Posterior vena cava (tissue), 2 donors: ENCODE measurements at regions not wholly inside any gene's neighbourhood (a gene's known extent, or its start where the extent isn't known, plus 50 kb on each side); places are given as distances from the start of the nearest gene placed in this dataset.
"Not testable (repeated sequence)": the region's sequence is repeated elsewhere in the genome, so short reads cannot be mapped to it uniquely, and the experiment has no call there.

Experiments
- DNase-seq: peaks from one replicate; pipeline ENCODE4 v3.0.0-alpha.2; 2020; ENCODE audit warnings: low spot score
- intact Hi-C, 2 donors: fragments of 100-400 bp; cut with DNase I; formaldehyde crosslinking; loops; one replicate each; pipeline versions ENCODE4 v1.14.1 to v1.14.2; 2022 to 2023
- donor health status: DM: yes; HTN: yes; CAD: no.
- donor health status: DM: yes; HTN: yes; CAD: no.

DNA sequence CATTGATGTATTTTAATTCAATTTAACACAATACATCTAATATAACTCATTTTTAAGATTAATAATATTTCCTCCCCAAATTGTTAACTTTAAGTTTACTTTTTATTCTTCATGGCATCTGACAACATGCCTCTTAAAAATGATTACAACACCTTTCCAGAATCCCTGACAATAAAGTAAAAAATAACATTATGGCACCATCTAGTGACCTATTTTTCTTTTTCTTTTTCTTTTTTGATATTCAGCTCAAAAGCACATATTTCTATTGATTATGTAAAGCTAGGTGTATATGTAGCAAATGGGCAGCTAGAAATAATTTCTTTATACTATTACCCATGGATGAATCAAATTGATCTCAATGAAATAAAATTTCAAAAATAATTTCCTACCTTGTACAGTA is 834.3 kb upstream of the CDH8 start:
- DNase-seq, result no peak
- intact Hi-C loops, result no loop called here

DNA sequence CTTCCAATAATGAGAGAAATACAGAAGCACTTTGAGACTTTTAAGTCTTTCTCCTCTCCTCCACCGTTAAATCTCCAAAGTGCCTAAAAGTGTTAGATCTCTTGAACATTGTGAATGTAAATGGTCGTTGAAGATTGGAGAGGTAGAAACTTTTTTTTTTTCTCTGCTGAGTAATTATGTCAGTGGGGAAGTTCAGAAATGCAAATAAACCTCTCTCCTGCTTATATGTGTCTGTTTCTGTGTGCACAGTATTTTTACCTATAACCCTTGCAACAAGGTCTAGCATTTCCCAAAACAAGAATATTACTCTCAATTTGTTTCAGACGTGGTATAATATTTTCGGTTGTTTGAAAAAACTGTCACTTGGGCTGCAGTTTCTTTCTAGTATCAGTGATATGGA is 833.6 kb upstream of the CDH8 start:
- intact Hi-C loops, result no loop called here
- no peak for DNase-seq

DNA sequence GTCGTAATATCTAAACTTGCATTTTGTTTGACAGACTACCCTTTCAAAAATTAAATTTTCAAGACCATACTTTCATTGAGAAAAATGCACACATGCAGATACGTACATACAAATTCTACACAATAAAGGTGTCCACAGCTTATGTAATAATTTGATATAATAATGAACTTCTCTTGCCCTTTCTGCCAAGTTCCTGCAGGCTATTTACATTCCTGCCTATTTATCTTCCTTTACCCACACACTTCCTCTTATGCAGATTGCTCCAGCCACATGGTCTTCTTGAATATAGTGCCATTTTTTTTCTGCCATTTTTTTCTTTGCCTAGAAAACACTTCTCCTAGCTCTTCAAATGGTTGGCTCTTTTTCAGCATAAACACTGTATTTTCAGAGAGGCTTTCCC is 826.9 kb upstream of the CDH8 start:
- intact Hi-C loops, result no loop called here
- DNase-seq, result no peak

DNA sequence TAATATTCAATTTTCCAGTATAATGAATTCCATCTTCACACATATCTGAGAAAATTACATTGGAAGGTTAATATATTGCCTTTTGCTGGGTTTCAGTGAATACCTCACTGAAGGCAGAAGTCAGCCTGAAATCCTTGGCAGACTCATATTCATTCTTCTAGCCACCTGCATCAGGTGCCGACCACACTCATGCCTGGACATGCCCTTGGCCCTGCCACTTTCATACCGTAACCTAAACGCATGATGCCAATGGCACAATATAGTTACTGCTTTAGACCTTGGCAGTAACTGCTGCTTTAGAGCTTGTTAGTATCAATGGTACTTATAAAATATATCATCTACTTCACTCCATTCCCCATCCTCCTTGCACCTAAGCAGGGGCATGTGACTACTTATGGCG is 817.6 kb upstream of the CDH8 start:
- DNase-seq, result no peak
- intact Hi-C loops, result no loop called here

DNA sequence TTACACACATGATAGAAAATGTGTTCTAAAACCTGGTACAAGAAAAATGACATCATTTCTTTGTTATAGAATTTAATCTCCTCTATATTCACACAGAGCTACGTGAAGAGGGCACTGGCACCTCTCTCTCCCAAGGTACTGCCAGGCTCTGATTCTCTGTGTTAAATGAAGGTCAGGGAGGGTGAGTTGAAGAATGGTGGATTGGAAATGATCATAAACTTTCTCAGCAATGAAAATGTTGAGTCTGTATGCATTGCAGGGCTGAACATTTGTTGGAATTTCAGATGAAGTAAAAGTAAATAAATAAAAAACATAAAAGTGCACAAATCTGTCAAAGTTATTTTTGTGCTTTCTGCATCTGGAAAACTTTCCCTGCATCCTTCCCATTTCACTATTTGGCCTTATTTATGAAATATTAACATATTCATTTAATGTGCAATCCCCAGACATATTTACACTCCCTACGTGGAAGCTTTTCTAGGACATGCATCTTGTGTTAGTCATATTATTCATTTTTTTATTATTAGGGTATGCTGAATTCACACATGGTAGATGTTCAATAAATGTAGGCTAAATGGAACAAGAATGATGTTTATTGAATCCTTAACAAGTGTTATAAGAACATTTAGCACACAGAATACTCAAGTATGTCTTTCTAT is 810.3 kb upstream of the CDH8 start:
- intact Hi-C loops, result no loop called here
- no peak for DNase-seq

DNA sequence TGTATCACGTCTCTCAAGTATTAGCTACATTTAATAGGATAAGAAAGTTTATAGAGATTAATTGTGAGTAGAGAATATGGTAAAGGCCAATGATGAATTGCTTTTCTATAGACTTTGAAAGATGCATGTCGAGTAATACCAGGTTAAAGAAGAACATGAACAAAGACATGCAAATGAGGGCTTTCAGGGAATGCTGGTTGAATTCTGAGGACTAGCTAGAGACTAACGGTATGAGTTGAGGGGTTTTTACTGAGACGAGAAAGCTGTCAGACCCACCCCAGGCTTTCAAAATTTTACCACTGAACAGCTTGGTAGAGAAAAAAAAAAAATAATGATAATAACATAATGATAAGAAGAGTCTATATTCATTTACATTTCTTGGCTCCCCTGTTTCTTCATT is 796.0 kb upstream of the CDH8 start:
- DNase-seq, result no peak
- intact Hi-C loops, result no loop called here

DNA sequence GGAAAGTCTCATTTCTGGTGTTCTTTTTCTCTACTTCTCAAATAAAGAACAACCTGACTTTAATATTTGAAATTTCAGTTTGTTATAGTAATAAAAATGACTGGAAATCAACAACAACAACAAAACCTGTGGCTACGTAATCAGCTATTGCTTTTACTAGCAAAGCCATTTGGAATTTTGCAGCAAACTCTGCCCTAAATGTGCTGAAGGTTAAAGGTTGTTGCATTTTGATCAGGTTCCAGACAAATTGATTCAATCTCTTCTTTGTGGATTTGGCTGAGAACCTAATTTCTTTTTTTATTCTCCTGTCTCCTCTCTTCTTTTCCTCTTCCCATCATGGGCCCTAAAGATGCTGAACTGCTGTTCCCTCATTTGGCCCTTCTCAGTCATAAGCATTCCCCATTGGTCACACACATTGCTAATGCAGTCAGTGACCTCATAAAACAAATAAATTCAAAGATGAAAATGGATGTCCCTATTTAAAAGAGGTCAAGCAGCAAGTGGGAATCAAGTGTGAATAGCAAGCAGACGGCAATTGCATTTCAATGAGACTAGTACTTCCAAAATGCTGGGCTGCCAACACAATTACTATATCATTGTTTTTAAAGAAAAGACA is 795.1 kb upstream of the CDH8 start:
- no peak for DNase-seq
- intact Hi-C loops, result no loop called here

DNA sequence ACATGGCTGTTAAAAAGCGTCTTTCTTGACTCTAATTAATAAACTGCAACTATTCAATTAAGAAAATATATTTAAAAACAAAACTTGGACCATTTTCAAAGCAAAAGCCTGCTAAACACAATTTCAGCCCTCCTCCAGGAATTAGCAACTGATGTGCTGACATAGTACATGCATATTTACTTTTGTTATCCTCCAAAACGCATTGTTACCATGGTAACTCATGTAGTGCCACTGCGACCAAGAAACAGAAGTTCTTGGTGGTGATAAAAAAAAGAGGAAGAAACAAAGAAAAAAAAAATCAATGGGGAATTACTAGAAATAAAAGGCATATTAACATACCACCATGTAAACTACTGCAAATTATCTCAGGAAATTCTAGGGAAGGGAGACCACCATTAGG is 793.4 kb upstream of the CDH8 start:
- no peak for DNase-seq
- intact Hi-C loops, result no loop called here

DNA sequence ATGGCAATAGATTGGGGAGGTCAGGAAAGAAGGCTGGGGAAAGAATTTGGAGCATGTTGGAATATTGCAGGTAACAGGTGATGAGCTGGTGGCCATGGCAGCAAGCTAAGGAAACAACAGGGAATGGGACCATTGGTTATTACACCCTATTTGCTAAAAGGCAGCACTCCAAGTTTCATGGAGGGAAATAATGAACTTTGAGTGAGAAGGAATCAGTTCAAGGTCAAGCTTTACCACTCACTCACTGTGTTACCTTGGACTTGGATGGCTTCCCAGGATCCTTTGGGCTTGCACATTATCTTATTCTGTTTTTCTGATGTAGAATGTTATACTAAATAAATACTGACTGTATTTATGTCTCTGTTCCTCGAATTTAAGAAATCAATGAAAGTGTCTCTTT is 792.8 kb upstream of the CDH8 start:
- intact Hi-C loops, result no loop called here
- DNase-seq, result no peak

DNA sequence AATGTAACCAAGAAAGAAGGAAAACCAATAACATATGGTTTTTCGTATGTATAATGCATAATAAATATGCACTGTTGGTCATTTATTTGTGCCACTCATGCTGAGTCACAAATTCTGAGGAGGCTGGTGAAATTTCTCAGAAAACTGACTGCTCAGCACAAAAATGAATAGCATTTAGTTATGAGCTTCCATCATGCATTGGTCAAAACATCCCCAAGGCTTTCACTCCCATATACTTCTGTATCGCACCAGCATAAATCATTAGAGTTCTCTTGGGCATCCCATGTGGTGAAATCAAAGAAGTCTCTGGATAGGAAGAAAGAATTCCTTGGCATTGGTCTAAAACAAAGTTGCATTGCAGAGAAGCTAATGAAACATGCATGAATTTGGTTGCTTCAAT is 785.6 kb upstream of the CDH8 start:
- DNase-seq, result no peak
- intact Hi-C loops, result no loop called here

DNA sequence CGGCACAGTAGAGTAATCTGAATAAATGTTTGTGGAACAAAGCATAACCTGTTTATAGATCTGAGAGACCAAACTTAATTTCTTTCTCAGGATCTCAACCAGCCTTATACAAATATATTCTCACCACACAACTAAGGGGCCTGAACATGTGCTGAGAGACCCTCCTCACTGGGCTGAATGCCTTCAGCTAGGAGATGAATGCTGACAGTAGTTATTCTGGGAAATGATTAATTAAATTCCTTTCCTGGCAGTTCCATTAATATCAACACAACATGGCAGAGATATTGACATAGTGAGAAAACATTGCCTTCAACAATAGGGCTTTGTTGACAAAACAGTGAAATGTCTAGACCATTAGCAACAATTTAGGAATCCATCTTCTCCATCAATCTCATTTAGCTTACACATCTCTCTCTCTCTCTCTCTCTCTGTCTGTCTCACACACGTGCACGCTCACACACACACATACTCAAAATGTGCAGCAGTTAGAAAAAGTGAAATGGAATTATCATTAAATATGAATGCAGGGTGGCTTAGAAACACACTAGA is 780.8 kb upstream of the CDH8 start:
- intact Hi-C loops, result no loop called here
- DNase-seq, result no peak

DNA sequence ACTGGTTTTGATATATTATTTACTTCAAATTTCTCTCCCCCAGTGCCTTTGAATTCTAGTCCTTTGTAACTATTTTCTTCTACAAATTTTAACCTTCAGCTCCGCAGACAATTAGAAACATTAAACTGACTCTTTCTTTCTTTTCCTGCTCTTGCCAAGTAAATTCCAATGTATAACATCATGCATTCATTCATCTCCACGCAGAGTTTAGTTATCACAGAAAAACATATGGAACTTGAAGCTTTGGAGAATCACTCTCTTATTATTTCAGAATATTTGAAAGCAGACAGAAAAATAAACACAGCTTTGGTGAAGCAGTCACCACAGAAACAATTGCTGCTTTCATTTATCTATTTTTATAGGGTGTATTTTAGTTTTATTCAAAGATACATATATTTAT is 778.7 kb upstream of the CDH8 start:
- intact Hi-C loops, result no loop called here
- DNase-seq, result no peak

DNA sequence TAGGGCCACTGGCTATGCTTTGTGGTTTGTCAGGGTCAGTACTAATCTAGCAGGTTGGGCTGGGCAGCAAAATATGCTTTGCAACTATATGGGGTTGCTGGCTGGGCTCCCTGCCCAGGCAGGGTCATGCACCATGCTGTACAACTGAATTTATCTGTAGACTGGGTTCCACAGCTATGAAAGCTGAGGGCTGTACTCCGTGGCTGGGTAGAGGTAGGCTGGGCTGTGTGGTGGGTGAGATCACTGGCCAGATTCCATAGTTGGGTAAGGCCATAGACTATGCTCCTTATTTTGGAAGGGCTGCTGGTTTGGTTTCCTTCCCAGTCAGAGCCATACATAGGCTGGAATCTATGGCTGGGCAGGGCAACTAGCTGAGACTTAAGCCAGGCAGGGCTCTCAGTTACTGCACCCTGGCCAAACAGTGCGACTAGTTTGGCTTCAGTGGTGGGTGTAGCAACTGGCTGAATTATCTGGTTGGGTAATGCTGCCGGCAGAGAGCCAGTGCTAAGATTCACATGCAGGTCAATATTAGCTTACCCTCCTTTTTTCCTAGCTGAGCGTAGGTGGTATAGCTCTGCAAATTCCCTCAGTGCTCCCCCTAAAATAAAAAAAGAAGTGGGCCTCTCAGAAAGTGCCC is 769.1 kb upstream of the CDH8 start:
- DNase-seq, result no peak
- intact Hi-C loops, result no loop called here

DNA sequence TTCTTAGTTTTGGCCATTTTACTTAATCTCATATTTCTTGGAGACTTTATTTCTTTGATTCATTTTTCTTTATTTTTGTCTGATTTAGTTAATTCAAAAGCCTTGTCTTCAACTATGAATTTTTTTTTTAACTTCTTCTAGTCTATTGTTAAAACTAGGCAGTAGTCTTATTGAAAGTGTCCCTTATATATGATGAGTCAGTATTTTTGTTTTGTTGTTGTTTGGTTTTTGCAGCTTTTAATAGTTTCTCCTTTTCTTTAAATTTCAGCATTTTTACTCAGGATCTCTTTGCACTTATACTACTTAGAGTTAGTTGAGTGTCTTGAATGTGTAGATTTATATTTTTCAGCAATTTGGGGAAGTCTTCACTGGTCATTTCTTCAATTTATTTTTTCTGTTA is 758.5 kb upstream of the CDH8 start:
- intact Hi-C loops, result no loop called here
- no peak for DNase-seq

DNA sequence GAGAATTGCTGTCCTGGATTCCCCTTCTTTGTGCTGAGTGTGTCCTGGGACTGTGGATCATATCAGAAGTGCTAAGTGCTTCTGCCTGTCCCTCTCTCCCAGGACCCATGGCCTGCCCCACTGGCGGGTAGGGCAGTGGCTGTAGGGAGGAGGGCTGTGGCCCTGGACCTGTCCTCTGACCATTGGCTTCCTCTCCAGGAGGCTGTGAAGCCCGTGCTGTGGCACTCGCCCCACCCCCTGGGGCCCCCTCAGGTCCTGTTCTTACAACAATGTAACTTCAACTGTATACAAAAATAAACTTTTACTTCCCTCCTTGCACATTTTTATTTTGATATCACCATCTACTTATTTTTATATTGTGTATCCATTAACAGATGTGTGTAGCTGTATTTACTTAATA is 743.8 kb upstream of the CDH8 start:
- intact Hi-C loops, result not testable (repeated sequence)

DNA sequence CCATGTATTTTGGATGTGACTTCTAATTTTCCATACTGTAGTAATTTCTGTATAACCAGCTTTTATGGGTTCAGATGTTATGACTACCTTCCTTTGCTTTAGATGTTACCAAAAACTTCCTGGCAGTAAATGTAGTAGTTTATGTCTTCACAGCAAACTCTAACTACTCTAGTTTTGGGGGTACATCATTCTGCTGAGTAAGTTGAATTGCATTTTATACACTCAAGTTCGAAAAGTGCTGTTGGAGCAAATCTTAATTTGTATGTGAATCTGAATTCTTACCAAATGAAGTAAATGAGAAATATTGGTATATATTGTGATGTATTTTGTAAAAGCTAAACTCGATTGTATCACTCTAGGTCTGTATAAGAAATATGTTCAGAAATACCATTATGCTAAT is 728.3 kb upstream of the CDH8 start:
- intact Hi-C loops, result no loop called here
- DNase-seq, result no peak

More for the DNA sequence above, 743.8 kb upstream of the CDH8 start:
- DNase-seq, result not testable (repeated sequence)

DNA sequence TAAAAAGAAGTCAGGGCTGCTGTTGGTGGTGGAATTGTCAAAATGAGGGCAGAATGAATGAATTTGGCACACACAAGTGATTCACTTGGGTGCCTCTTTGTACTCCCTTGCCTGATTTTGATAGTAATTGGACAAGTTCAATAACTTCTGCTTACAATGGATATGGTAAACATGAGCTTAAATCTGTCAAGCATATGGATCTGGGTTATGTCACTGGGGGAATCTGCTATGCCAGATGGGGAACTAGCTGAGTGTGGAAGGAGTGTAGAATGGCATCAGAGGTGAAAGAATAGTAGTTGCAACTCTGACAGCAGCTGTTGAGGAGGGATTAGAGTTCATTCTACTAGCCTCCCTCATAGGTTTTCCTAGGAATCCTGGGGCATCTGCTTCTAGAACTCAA is 724.2 kb upstream of the CDH8 start:
- intact Hi-C loops, result no loop called here
- no peak for DNase-seq

DNA sequence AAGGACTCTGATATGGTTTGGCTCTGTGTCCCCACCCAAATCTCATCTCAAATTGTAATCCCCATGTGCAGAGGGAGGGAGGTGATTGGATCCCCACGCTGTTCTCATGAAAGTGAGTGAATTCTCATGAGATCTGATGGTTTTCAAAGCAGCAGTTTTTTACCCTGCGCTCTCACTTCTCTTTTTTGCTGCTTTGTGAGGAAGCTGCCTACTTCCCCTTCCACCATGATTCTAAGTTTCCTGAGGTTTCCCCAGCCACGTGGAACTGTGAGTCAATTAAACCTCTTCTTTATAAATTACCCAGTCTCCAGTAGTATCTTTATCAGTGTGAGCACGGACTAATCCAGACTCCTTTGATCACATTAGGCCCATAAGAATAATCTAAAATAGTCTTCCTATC is 719.7 kb upstream of the CDH8 start:
- intact Hi-C loops, result no loop called here
- no peak for DNase-seq

DNA sequence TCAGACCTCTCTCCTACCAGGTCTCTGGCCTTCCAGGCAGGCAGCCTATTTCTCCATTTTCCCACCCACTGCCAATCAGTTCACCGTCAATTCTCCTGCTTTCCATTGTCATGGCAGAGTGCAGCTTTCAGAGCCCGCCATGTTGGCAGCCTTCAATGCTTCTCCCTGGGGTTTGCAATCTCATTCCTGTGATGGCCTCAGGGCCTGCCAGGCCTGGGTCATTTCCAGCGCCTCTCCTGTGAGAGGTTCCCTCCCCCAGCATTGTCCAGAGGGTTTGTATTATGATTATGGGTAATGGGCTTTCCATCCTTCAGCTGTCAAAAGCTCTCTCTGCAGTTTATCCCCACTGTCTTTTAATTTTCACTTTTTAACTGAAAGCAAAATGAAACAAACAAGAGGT is 716.6 kb upstream of the CDH8 start:
- DNase-seq, result no peak
- intact Hi-C loops, result no loop called here

DNA sequence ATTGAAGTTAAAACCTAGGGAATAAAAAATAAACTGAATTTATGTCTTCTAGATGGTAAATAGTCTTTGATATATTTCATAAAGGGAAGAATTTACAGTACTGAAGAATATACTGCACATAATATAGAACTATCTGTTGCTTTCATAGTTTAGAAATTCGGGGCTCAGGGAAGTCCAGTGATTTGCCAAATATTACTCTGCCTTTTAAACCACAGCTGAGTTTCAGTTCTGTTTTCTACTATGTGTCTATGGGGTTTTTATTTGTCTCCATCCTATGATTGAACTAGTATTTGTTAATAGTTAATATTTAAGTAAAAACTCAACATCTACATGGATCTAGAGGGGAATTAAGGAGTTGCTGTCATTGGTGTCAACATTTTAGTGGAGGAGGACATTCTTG is 715.0 kb upstream of the CDH8 start:
- intact Hi-C loops, result no loop called here
- no peak for DNase-seq

DNA sequence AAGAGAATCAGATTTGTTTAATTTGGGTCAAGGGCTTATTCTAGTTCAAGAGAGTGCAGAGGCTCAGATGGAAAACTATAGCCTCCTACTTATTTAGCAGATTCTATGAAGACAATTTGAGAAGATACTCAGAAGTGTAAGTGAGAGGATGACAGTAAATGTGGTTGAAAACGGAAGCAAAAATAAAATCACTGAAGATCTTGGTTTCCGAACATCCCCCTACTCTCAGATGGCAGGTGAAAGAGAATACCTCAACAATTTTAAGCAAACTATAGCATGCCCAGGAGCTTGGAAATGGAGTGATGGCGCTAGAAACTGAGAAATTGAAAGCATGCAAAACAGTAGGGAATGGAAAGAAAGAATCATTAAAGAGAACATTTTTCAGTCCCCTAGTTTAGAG is 705.5 kb upstream of the CDH8 start:
- intact Hi-C loops, result no loop called here
- no peak for DNase-seq
